HG03354 (cell line): ENCODE measurements at regions not wholly inside any gene's neighbourhood (a gene's known extent, or its start where the extent isn't known, plus 50 kb on each side); places are given as distances from the start of the nearest gene placed in this dataset.
"Not testable (repeated sequence)": the region's sequence is repeated elsewhere in the genome, so short reads cannot be mapped to it uniquely, and the experiment has no call there.

Source experiments
- ATAC-seq: cut with Tn5 transposase; IDR thresholded peaks from one replicate; pipeline ENCODE4 v1.9.1; 2021; ENCODE audit warnings: mild to moderate bottlenecking; ENCODE audit not compliant: unreplicated experiment, poor library complexity, severe bottlenecking

DNA sequence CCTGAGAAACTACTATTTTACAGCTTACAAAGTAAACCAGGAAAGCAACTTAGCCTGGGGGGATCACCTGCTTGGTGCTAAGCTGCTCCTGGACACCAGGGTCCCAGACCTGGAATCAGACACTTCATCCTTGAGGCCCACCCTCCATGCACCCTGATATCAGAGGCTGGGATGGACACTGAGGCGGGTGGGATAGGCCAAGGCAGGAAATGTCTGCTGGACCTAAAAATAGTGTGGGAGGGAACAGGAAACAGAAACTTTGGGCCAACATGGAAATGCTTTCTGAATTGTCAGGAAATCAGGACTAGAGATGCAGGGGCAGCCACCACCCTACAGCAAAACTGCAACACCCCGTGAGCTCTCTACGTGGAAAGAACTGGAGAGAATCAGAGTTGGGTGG lies 101.5 kb upstream of the PODXL start:
- ATAC-seq: no peak

DNA sequence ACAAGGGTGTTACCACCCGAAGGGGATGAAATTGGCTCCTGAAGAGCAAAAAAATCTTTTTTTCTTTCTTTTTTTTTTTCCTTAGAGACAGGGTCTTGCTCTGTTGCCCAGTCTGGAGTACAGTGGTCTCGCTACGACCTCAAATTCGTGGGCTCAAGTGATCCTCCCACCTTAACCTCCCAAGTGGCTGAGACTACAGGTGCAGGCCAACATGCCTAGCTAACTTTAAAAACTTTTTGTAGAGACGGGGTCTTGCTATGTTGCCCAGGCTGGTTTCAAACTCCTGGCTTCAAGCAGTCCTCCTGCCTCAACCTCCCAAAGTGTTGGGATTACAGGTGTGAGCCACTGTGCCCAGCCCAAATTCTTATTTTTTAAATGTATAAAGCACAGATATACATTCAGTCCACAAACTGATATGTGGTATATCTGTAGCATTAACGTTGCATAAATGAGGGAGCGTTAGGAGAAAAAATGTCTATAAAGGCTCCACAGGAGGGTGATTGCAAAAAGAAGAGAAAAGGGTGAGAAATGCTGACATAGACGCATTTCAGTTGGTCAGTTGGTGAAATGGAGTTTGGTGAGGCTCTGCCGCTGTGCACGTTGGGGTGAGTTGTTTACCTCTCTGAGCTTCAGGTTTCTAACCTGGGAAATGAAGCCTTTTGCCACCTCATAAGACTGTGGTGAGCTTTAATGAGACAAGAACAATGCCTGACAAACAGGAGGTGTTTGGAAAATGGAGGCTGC lies 100.7 kb upstream of the PODXL start:
- ATAC-seq: no peak

DNA sequence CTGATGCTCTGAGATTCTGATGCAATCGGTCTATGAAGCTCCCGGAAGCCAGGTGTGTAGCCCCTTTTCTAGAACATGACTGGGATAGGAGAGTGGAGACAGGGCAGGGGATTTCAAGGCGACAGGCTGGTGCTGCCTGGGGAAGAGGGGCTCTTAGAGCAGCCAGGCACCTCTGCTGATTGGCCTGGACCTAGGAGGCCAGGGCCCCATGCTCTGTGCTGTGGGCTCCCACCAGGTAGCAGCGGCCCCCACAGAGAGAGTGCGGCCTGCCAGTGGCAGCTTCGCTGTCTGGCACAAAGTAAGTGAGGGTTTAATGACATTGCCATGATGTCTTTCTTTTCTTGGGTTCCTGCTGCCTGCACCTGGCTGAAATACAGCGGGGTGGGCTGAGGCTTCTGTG lies 99.4 kb upstream of the PODXL start:
- no peak for ATAC-seq

DNA sequence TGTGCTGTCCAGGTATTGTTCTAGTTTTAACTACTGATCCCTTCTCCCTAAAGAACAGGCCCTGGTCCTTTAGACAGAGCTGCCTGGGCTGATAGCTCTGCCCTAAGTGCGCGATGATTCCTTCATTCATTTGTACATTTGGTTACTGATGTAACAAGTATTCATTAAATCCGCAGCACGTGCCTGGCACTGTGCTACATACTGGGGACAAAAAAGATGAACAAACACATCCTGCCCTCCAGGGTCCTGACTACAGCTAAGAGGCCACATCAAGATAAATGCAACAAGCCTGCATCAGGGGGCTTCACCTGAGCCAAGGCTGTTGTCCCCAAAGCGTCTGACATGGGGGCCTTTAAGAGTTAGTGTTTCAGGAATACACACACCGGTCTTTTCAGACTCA lies 99.0 kb upstream of the PODXL start:
- ATAC-seq: no peak

DNA sequence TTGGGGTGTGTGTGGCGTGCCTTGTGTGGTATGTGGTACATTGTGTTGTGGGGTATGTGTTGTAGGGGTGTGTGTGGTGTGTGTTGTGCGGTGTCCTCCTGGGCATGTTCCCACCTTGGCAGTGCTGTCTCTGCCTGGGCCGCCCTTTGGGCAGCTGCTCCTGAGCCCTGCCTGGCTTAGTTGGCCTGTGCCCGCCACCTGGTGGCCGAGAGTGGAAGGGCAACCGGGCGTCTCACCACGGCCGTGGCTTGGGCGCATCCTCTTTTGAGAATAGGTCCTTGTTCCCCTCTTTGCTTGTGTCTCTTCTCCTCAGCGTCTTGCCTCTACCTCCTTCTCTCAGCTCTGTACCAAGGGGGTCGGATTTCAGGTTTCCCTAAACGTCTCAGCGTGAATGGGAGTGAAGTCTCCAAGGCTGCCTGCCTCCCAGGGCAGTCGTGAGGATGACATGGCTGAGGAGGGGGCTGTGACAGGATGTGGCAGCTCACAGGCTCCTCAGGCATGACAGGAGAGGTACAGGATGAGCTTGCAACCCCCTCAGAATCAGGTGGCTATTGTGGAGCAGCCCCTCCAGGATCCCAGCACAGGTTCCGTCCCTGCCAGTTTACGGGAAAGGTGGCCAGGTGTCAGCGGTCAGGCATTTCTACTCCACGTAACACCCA lies 98.4 kb upstream of the PODXL start:
- ATAC-seq: peak; percentile 89

DNA sequence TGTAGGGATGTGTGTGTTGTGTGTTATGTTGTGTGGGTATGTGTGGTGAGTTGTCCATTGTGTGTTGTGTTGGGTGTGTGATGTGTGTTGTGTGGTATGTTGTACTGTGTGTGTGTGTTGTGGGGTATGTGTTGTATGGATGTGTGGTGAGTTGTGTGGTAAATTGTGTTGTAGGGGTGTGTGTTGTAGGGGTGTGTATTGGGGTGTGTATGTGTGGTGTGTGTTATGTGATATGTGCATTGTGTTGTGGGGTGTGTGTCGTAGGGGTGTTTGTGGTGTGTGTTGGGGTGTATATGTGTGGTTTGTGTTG lies 97.8 kb upstream of the PODXL start:
- no peak for ATAC-seq

DNA sequence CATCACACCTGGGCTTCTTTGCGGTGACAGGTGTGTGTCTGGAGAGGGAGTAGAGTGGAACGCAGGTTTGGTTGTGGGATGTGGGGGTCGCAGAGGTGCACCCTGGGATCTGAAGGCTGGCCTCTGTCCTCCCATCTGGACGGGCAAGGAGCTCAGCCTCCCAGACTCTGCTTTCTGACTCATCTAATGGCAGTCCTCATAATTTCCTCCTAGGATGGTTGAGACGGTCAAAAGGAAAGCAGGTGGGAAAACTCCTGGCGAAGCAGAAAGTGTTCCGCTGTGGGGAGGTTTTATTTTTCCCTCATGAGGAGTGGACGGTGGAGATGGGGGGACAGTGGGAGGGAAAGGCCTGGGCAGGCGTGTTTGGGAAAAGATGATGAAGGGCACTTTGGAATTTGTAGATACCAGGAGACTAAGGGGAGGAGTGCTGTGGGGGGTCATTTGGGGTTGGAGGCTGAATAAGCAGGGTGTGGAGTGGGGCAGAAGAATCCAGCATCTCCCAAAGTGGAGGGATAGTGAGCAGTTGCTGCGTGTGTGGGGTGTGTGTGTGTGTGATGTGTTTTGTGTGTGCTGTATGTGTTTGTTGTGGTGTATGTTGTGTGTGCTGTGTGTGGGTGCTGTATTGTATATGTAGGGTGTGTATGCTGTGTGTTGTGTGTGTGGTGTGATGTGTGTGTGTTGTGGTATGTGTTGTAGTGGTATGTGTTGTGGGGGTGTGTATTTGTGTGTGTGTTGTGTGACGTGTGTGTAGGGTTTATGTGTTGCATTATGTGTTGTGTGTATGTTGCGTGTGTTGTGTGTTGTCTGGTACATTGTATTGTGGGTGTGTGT lies 97.2 kb upstream of the PODXL start:
- no peak for ATAC-seq

DNA sequence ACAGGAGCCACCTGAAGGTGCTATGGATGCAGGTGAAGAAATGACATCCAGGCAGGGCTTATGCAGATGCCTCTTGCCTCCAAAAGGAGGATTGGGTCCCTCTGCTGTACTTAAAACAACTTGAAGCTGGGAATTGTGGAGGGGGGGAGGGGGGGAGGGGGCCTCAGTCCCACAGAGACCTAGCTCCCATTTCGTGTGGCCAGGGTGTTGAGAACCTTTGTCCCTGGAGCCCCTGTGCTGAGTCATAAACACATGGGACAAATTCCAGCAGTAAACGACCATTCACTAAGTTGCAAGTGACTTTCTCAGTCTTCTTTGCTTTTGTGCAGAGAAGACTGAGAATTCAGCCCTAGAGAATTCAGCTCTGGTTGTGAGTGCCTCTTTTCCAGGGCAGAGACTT lies 96.5 kb upstream of the PODXL start:
- ATAC-seq: no peak

DNA sequence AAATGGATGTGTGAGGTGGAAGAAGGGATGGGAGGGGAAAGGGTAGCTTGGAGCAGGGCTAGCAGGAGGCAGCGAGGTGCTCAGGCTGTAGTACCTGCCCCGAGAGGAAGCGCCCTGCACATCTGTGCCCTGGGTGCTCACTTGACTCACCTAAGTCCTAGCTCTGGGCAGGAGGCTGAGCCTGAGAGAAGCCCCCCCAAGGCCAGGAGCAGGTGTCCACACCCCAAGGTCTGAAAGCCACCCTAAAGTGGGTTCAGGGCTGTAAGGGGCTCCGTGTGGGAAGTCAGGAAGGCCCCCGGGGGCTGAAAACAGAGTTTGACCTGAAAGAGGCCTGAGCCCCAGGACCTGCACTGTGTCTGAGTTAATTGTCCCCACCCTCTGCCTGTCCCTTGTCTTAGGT lies 95.8 kb upstream of the PODXL start:
- no peak for ATAC-seq

DNA sequence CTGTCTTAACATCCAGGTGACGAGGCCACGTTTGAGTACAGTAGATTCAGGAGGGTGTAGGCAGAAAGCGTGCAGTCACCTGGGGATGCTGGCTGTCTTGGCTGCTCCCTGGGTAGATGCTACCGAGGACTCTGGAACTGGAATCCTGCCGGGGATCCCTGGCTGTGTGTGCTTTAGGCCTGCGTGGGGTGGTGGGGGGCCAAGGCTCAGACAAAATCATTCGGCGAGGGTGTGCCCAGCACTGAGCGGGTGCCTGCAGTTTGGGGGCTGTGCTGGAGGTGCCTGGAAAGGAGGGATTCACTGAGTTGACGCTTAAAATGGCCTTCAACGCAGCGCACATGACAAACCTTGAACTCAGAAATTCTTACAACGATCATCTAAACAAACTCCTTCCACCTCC lies 93.5 kb upstream of the PODXL start:
- ATAC-seq: no peak

DNA sequence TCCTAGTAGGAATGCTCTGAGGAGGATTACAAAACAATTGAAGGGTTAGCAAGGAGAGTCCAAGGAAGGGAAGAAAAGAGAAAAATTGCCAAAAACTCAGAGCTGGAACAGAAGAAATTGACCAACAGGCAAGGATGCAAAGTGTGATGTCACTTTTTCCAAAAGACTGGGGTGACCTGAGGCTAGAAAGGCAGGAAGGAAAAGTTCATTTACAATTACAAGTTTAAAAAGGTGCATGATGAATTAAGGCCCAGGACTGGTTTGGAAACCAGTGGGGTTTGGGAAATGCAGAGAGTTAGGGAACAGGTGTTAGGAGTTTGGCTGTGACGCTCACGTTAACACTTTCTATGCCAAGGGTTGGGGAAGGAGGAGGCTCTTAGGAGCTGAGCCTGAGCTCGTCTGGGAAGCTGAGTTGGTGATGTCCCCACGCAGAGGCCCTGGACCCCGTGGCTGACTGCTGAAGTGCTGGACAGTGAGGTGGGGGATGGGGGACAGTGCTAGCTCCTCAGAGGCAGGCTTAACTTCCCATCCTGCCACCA lies 92.6 kb upstream of the PODXL start:
- ATAC-seq: no peak

DNA sequence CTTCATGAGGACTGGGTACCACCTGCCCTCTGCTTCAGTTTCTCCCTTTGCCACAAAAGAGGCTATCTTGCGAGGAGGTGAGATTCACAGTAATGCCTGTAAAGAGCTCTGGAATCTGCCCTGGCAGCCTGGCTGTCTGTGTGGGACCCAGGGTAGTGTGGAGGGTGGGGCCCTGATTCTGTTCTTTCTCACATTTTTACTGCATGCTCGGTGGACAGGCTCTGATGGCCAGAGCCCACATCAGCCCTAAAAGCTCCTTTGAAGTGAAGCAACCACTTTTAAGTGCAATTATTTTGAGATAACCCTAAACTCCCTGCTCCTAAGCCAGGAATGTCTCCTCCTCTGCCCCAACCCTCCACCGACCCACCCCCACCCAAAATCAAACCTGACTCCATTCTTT lies 92.1 kb upstream of the PODXL start:
- no peak for ATAC-seq

DNA sequence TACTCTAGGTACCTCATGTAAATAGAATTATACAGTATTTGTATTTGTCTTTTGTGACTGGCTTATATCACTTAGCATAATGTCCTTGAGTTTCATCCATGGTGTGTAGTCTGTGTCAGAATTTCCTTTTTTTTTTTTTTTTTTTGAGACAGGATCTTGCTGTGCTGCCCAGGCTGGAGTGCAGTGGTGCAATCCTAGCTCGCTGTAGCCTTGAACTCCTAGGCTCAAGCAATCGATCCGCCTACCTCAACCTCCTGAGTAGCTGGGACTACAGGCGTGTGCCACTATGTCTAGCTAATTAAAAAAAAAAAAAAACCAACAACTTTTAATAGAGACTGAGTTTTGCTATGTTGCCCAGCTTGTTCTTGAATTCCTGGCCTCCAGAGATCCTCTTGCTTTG lies 89.8 kb upstream of the PODXL start:
- ATAC-seq: no peak

DNA sequence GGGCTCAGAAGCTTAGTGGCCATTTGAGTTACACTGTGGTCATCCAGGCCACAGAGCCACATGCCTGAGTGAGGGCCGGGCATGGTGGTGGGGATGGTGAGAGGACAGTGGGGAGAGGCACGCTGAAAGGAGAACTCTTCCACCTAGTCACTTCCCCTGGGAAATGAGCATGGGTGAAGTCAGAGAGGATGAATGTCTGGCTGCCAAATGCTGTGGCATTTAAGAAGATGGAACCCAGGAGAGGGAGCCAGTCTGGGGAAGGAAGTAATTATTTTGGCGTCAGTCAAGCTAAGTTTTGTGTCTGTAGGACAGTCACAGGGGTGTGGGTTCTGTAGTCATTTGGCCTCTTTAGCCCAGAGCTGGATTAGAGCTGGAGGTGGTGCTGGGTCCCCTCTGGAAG lies 86.0 kb upstream of the PODXL start:
- ATAC-seq: no peak

DNA sequence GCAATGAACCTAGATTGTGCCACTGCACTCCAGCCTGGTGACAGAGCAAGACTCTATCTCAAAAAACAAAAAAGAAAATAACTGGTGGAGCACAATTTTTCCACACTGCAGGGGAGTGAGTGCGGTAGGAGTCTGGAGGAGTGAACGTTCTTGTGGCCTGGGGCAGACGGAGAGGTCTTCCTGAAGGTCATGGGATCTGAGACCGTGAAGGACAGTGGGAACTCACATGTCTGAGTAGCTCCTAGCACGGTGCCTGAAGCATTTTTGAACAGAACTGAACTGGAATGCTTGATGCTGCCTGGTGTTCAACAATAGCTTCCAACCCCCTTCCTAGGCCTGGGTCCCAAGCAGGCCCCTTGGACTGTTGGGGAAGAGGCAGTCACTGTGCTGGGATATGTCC lies 84.3 kb upstream of the PODXL start:
- ATAC-seq: no peak

DNA sequence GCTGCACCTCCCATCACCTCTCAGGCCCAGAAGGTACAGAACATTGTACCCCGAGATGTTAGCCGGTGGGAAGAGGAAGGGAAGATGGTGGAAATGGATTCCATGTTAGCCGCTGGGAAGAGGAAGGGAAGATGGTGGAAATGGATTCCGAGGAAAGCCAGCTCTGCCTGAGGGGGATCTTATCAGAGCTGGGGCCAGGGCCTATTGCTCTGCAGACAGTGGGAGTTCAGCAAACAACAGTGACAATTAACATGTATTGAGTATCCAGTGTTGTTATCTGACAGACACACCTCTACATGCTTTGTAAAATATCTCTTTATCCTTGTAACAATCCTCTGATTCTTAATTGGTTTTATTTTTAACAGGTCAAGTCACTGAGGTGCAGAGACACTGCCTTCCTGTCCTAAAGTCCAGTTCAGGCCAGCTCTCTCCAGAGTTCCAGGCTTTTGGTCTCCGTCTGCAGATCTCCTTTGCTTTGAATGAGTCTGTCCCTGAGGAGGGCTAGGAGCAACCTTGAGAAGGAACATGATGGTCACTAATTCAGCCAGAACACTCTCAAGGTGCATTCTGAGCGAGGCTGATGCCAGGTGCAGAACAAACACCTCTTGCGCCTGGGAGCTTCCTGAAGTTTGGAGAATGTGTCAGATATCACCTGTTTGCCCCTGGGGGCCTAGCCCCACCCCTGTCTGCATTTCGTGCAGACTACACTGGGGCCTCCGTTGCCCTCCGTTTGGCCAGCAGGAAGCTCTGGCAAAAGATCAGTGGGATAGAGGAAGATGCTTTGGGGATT lies 82.4 kb upstream of the PODXL start:
- no peak for ATAC-seq

DNA sequence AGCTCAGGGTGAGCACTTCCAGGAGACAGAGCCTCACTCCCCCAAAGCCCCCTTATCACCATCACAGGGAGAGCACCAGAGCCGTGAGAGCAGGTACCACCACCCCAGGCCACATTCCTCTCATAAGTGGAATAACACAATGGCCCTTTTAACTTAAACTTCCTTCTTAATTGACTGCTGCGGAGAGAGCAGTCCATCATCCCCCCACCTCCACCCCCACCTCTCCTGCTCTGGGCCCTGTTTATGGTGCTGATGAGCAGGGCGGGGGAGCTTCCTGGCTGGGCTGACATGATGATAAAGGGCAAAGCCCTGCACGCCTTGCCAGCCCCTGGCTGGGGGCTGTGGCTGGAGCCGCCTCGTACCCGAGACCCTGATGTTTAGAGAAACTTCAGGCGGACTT lies 81.4 kb upstream of the PODXL start:
- ATAC-seq: no peak

DNA sequence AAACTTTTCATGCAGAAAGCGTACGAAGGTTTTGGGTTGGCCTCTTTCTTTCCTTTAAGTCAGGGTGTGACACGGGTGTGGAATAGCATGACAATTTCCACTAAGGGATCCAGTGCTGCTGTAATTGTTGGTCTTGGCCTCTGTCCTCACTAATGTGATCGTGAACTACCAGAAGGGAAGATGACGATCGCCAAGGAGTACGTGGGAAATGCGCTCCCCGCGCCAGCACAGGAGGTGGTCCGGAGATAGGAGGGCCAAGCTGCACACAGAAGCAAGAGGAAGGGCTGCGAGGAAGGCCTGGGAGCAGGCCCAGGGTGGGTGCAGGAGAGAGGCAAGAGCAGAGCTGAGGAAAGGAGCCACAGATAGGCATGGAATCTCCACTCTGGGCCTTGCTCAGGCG lies 79.7 kb upstream of the PODXL start:
- ATAC-seq: no peak

DNA sequence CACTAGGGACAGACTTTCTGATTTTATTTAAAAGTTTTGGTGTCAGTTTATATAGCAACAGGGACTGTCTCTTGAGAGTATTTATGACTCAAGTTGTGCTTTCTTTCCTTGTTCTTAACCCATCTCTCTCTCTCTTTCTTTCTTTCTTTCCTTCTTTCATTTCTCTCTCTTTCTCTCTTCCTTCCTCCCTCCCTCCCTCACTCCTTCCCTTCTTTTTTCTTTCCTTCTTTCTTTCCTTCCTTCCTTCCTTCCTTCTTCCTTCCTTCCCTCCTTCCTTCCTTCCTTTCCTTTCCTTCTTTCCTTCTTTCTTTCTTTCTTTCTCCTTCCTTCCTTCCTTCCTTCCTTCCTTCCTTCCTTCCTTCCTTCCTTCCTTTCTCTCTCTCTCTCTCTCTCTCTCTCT lies 77.8 kb upstream of the PODXL start:
- ATAC-seq: not testable (repeated sequence)

DNA sequence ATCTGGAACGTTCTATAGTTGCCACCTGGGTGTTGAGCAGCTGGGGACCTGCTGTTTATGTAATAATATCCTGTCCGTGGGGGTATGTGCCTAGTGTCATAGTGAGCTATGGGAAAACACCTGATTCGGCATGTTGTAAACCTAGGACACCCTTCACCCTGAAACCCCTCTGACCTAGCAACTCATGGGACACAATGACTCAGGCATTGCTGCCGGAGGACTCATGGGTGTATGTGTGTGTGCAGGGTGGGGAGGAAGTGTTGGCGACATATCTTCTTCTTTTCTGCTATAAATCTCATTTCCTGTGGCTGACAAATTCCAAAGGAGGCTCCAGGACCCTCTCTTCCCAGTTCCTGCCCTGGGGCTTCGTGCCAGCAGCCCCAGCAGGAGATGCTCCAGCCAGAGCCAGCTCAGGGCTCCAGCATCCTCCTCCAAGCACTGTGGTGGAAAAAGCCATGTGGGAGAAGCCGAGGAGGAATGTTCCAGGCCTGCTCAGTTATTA lies 77.0 kb upstream of the PODXL start:
- ATAC-seq: no peak
